ENCODE measurements at regions not wholly inside any gene's neighbourhood (a gene's known extent, or its start where the extent isn't known, plus 50 kb on each side); places are given as distances from the start of the nearest gene placed in this dataset.

- H3K4me3 ChIP-seq (ENCODE audit: low read length): no peak overlapping the region
- no peaks in the 10 kb centered on the region for H3K9me3 ChIP-seq (ENCODE audit: low read length)
- no peak overlapping the region for H3K4me2 ChIP-seq (ENCODE audit: low read length)
- H3K9me2 ChIP-seq (ENCODE audit: insufficient read depth, low read length): no peaks in the 10 kb centered on the region
- H4K20me1 ChIP-seq (ENCODE audit: insufficient read depth): no peaks in the 10 kb centered on the region
- TF ChIP-seq, protein P1, sequence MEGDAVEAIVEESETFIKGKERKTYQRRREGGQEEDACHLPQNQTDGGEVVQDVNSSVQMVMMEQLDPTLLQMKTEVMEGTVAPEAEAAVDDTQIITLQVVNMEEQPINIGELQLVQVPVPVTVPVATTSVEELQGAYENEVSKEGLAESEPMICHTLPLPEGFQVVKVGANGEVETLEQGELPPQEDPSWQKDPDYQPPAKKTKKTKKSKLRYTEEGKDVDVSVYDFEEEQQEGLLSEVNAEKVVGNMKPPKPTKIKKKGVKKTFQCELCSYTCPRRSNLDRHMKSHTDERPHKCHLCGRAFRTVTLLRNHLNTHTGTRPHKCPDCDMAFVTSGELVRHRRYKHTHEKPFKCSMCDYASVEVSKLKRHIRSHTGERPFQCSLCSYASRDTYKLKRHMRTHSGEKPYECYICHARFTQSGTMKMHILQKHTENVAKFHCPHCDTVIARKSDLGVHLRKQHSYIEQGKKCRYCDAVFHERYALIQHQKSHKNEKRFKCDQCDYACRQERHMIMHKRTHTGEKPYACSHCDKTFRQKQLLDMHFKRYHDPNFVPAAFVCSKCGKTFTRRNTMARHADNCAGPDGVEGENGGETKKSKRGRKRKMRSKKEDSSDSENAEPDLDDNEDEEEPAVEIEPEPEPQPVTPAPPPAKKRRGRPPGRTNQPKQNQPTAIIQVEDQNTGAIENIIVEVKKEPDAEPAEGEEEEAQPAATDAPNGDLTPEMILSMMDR (IDR thresholded peaks at IDR 0.05; ENCODE audit: poor library complexity, severe bottlenecking): no peak
- TF ChIP-seq SMC3 (conservative IDR thresholded peaks at IDR 0.05; ENCODE audit: poor library complexity) (no peak), TAF1 (IDR thresholded peaks at IDR 0.05; ENCODE audit: low read depth) (no peak), EZH2 (IDR thresholded peaks at IDR 0.05; ENCODE audit: borderline replicate concordance, insufficient read depth, low read length, poor library complexity, severe bottlenecking) (no peak), RAD21 (conservative IDR thresholded peaks at IDR 0.05) (no peak), MXI1 (conservative IDR thresholded peaks at IDR 0.05; ENCODE audit: poor library complexity, severe bottlenecking) (no peak), POLR2AphosphoS5 (IDR thresholded peaks at IDR 0.05) (no peak), EP300 (conservative IDR thresholded peaks at IDR 0.05; ENCODE audit: poor library complexity, severe bottlenecking) (no peak)
- TF ChIP-seq, protein P2, sequence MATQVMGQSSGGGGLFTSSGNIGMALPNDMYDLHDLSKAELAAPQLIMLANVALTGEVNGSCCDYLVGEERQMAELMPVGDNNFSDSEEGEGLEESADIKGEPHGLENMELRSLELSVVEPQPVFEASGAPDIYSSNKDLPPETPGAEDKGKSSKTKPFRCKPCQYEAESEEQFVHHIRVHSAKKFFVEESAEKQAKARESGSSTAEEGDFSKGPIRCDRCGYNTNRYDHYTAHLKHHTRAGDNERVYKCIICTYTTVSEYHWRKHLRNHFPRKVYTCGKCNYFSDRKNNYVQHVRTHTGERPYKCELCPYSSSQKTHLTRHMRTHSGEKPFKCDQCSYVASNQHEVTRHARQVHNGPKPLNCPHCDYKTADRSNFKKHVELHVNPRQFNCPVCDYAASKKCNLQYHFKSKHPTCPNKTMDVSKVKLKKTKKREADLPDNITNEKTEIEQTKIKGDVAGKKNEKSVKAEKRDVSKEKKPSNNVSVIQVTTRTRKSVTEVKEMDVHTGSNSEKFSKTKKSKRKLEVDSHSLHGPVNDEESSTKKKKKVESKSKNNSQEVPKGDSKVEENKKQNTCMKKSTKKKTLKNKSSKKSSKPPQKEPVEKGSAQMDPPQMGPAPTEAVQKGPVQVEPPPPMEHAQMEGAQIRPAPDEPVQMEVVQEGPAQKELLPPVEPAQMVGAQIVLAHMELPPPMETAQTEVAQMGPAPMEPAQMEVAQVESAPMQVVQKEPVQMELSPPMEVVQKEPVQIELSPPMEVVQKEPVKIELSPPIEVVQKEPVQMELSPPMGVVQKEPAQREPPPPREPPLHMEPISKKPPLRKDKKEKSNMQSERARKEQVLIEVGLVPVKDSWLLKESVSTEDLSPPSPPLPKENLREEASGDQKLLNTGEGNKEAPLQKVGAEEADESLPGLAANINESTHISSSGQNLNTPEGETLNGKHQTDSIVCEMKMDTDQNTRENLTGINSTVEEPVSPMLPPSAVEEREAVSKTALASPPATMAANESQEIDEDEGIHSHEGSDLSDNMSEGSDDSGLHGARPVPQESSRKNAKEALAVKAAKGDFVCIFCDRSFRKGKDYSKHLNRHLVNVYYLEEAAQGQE (IDR thresholded peaks at IDR 0.05; ENCODE audit: borderline replicate concordance): no peak
- H3K27me3 ChIP-seq (ENCODE audit: insufficient read depth, low read depth, low read length): no peaks in the 10 kb centered on the region
- H3K79me2 ChIP-seq (replicated peaks; ENCODE audit: insufficient read depth, low read length): no peaks in the 10 kb centered on the region
- H3K9ac ChIP-seq (ENCODE audit: low read length): no peak overlapping the region
- H3K36me3 ChIP-seq (ENCODE audit: insufficient read depth, low read length): no peaks in the 10 kb centered on the region
- H2AFZ ChIP-seq (ENCODE audit: low read depth, low read length): no peak overlapping the region
- H3K27ac ChIP-seq (ENCODE audit: low read length): no peak overlapping the region
- H3F3A ChIP-seq (ENCODE audit: insufficient read depth, low read length, poor library complexity, severe bottlenecking): no peaks in the 10 kb centered on the region
Observed at GRCh38 chr1:80341021-80341420, 1334.5 kb upstream of the ADGRL4 start.

DNA sequence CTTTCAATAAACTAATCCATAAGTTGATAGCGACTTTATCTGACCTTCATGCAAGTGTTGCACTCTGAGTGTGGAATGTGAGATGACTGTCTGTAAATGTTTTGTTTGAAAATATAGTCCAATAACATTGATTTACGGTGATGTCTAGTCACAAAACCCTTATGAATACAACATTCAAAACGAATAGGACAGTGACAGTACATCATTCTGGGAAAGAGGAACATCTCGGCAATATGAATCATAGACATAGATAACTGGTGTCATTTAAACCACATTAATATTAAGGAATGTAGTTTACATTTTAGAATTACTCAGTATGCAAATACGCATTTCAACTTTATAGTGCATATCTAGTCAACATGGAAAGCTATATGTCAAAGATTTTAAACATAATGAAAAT lies 1311.6 kb upstream of the ADGRL4 start:
- Histone ChIP-seq H3K36me3 (ENCODE audit: insufficient read depth, low read length) (no peaks in the 10 kb centered on the region), H3K9me3 (ENCODE audit: low read length) (no peaks in the 10 kb centered on the region), H3F3A (ENCODE audit: insufficient read depth, low read length, poor library complexity, severe bottlenecking) (no peaks in the 10 kb centered on the region), H3K27me3 (ENCODE audit: insufficient read depth, low read depth, low read length) (no peaks in the 10 kb centered on the region), H3K4me3 (ENCODE audit: low read length) (no peak overlapping the region), H3K9ac (ENCODE audit: low read length) (no peak overlapping the region), H3K79me2 (replicated peaks; ENCODE audit: insufficient read depth, low read length) (no peaks in the 10 kb centered on the region), H2AFZ (ENCODE audit: low read depth, low read length) (no peak overlapping the region), H3K27ac (ENCODE audit: low read length) (no peak overlapping the region), H4K20me1 (ENCODE audit: insufficient read depth) (no peaks in the 10 kb centered on the region), H3K9me2 (ENCODE audit: insufficient read depth, low read length) (no peaks in the 10 kb centered on the region), H3K4me2 (ENCODE audit: low read length) (no peak overlapping the region)
- TF ChIP-seq TAF1 (IDR thresholded peaks at IDR 0.05; ENCODE audit: low read depth) (no peak), RAD21 (conservative IDR thresholded peaks at IDR 0.05) (no peak), POLR2AphosphoS5 (IDR thresholded peaks at IDR 0.05) (no peak), SMC3 (conservative IDR thresholded peaks at IDR 0.05; ENCODE audit: poor library complexity) (no peak), EZH2 (IDR thresholded peaks at IDR 0.05; ENCODE audit: borderline replicate concordance, insufficient read depth, low read length, poor library complexity, severe bottlenecking) (no peak), MXI1 (conservative IDR thresholded peaks at IDR 0.05; ENCODE audit: poor library complexity, severe bottlenecking) (no peak), EP300 (conservative IDR thresholded peaks at IDR 0.05; ENCODE audit: poor library complexity, severe bottlenecking) (no peak)
- TF ChIP-seq, protein P1 (IDR thresholded peaks at IDR 0.05; ENCODE audit: poor library complexity, severe bottlenecking): no peak
- TF ChIP-seq, protein P2 (IDR thresholded peaks at IDR 0.05; ENCODE audit: borderline replicate concordance): no peak

Measured in neural cell (in vitro differentiated cells).